ENCODE measurements at regions not wholly inside any gene's neighbourhood (a gene's known extent, or its start where the extent isn't known, plus 50 kb on each side); places are given as distances from the start of the nearest gene placed in this dataset.

DNA sequence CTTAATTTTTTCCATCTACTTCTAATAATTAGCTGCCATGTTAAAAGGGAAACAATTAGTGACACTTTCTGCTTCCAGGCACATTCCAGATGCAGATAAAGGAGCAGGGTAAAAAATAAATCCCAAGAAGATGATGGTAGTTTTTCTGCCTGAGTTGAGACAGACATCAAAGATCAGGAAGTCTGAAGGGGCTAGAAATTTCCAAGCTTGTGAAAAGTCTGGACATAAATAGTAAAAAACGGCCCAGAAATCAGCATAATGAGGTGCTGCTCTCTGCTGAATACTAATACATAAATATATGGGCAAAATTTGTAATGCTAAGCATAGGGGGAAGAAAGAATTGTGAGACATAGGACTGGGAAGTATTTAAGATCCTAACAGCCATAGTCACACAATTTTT, 460.0 kb upstream of the RGS18 start:
- TF ChIP-seq TAF1 (IDR thresholded peaks at IDR 0.05; ENCODE audit: low read depth, low read length) (no peak), POLR2A (IDR thresholded peaks at IDR 0.05; ENCODE audit: low read depth, low read length) (no peak), POLR2AphosphoS5 (IDR thresholded peaks at IDR 0.05; ENCODE audit: low read depth, low read length) (no peak)

Data from GM12891 (cell line).